ENCODE measurements at regions not wholly inside any gene's neighbourhood (a gene's known extent, or its start where the extent isn't known, plus 50 kb on each side); places are given as distances from the start of the nearest gene placed in this dataset.

DNA sequence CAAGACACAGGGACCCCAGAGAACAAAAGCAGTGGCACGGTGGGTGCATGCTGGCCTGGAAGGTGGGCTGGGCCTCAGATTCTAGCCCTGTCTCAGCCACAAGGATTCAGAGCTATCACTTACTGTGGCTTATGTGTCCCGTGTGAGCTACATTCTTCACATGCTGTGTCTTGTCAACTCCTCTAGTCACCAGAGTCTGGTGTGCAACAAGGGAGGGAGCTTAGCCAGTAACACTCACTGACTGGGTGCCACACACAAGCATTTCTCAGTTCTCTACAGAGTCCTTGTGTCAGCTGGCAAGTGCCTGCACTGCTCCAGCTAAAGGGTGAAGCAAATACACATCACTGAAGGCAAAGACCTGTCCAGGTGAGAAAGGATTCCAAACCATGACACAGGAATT is 186.9 kb upstream of the CDYL start:
- TF ChIP-seq, protein P1, sequence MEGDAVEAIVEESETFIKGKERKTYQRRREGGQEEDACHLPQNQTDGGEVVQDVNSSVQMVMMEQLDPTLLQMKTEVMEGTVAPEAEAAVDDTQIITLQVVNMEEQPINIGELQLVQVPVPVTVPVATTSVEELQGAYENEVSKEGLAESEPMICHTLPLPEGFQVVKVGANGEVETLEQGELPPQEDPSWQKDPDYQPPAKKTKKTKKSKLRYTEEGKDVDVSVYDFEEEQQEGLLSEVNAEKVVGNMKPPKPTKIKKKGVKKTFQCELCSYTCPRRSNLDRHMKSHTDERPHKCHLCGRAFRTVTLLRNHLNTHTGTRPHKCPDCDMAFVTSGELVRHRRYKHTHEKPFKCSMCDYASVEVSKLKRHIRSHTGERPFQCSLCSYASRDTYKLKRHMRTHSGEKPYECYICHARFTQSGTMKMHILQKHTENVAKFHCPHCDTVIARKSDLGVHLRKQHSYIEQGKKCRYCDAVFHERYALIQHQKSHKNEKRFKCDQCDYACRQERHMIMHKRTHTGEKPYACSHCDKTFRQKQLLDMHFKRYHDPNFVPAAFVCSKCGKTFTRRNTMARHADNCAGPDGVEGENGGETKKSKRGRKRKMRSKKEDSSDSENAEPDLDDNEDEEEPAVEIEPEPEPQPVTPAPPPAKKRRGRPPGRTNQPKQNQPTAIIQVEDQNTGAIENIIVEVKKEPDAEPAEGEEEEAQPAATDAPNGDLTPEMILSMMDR (conservative IDR thresholded peaks at IDR 0.05): no peak
- TF ChIP-seq ZFX (IDR thresholded peaks at IDR 0.05): no peak
